MCF 10A (cell line): ENCODE measurements at regions not wholly inside any gene's neighbourhood (a gene's known extent, or its start where the extent isn't known, plus 50 kb on each side); places are given as distances from the start of the nearest gene placed in this dataset.

Experiments used
- BruUV-seq: library from RNA; stranded (reverse); fragments of 400-500 nt; replicated peaks from 2 replicates; lab custom pipeline; 2021; lab: Mats Ljungman, UMichigan
- CTCF ChIA-PET: fragments of 300-600 bp; sonication (Branson Sonifier 250); formaldehyde crosslinking; extraction: SDS; loops from one replicate; lab custom pipeline; 2021; ENCODE audit warnings: antibody characterized with exemption, inconsistent platforms; lab: Yijun Ruan, JAX
- POLR2A ChIA-PET: fragments of 300-600, 350-650 bp; sonication (Branson Sonifier 250); formaldehyde crosslinking; extraction: SDS; loops from one replicate; lab custom pipeline; 2020; ENCODE audit warnings: antibody characterized with exemption, inconsistent platforms; lab: Yijun Ruan, JAX
- DNase-seq: peaks from one replicate; pipeline ENCODE4 v3.0.0-alpha.2; 2018; ENCODE audit not compliant: unreplicated experiment
- H3K27ac Mint-ChIP-seq: one replicate; pipeline ENCODE4 v1.8.0; 2022; ENCODE audit warnings: mild to moderate bottlenecking, low read depth, mixed read lengths; ENCODE audit not compliant: unreplicated experiment
- H3K27me3 Mint-ChIP-seq: one replicate; pipeline ENCODE4 v1.8.0; 2022; ENCODE audit warnings: mixed read lengths; ENCODE audit not compliant: insufficient read depth, unreplicated experiment
- H3K36me3 Mint-ChIP-seq: one replicate; pipeline ENCODE4 v1.8.0; 2022; ENCODE audit warnings: mild to moderate bottlenecking, moderate library complexity, mixed read lengths; ENCODE audit not compliant: insufficient read depth, unreplicated experiment
- H3K4me1 Mint-ChIP-seq: one replicate; pipeline ENCODE4 v1.8.0; 2022; ENCODE audit warnings: mixed read lengths; ENCODE audit not compliant: insufficient read depth, unreplicated experiment
- H3K4me3 Mint-ChIP-seq: one replicate; pipeline ENCODE4 v1.8.0; 2022; ENCODE audit warnings: mild to moderate bottlenecking, moderate library complexity, mixed read lengths; ENCODE audit not compliant: unreplicated experiment
- H3K9me3 Mint-ChIP-seq: one replicate; pipeline ENCODE4 v1.8.0; 2022; ENCODE audit warnings: mixed read lengths; ENCODE audit not compliant: unreplicated experiment
- CTCF ChIP-seq: fragments of 200-600 bp; IDR thresholded peaks from one replicate; pipeline ENCODE4 v1.8.0; 2022; ENCODE audit warnings: antibody characterized with exemption, mild to moderate bottlenecking; ENCODE audit not compliant: unreplicated experiment
- intact Hi-C: fragments of 100-400 bp; cut with micrococcal nuclease; formaldehyde crosslinking; loops from 2 replicates; pipeline ENCODE4 v1.14.1; 2022

GRCh38 chr13:63010072-63010658 is 1594.5 kb upstream of the PCDH20 start:
- no peaks in the 10 kb centered on the region for H3K27me3 Mint-ChIP-seq
- no peak overlapping the region for H3K4me3 Mint-ChIP-seq
- ChIA-PET CTCF (no interaction called here), POLR2A (no interaction called here)
- DNase-seq = no peak
- H3K4me1 Mint-ChIP-seq = no peaks in the 10 kb centered on the region
- H3K36me3 Mint-ChIP-seq = no peaks in the 10 kb centered on the region
- H3K9me3 Mint-ChIP-seq = peaks cover 31% of the 10 kb centered on the region
- intact Hi-C loops = no loop called here
- no TSS peak for BruUV-seq
- no peak overlapping the region for H3K27ac Mint-ChIP-seq
- TF ChIP-seq CTCF = no peak

- Mint-ChIP-seq H3K27me3 (no peaks in the 10 kb centered on the region), H3K27ac (no peak overlapping the region), H3K4me1 (no peaks in the 10 kb centered on the region), H3K4me3 (no peak overlapping the region), H3K9me3 (peaks cover 30% of the 10 kb centered on the region), H3K36me3 (no peaks in the 10 kb centered on the region)
- no TSS peak for BruUV-seq
- intact Hi-C loops = no loop called here
- ChIA-PET POLR2A (no interaction called here), CTCF (interaction anchor here (0.6 kb wide), 1 partner anchor 16 kb away, joined by 3 read pairs; no protein-coding TSS in a partner anchor)
- TF ChIP-seq CTCF = no peak
- DNase-seq = no peak
Observed at GRCh38 chr13:63005625-63006024, 1590.0 kb upstream of the PCDH20 start.

GRCh38 chr13:62997696-62998095 is 1582.0 kb upstream of the PCDH20 start:
- no TSS peak for BruUV-seq
- ChIA-PET POLR2A (no interaction called here), CTCF (no interaction called here)
- Mint-ChIP-seq H3K4me3 (no peak overlapping the region), H3K9me3 (peaks cover 4% of the 10 kb centered on the region), H3K36me3 (no peaks in the 10 kb centered on the region), H3K27ac (no peak overlapping the region), H3K27me3 (no peaks in the 10 kb centered on the region), H3K4me1 (no peaks in the 10 kb centered on the region)
- intact Hi-C loops = no loop called here
- no peak for TF ChIP-seq CTCF
- no peak for DNase-seq

GRCh38 chr13:62997038-62997599 is 1581.5 kb upstream of the PCDH20 start:
- intact Hi-C loops = no loop called here

More at GRCh38 chr13:62997038-62997599, 1581.5 kb upstream of the PCDH20 start:
- POLR2A ChIA-PET = no interaction called here
- H3K27ac Mint-ChIP-seq = no peak overlapping the region
- no peaks in the 10 kb centered on the region for H3K36me3 Mint-ChIP-seq
- no peak for DNase-seq
- TF ChIP-seq CTCF = no peak
- H3K4me1 Mint-ChIP-seq = no peaks in the 10 kb centered on the region
- no TSS peak for BruUV-seq
- CTCF ChIA-PET = no interaction called here
- H3K9me3 Mint-ChIP-seq = no peaks in the 10 kb centered on the region
- no peaks in the 10 kb centered on the region for H3K27me3 Mint-ChIP-seq
- no peak overlapping the region for H3K4me3 Mint-ChIP-seq
